Testis (tissue), 2 donors: ENCODE measurements at regions not wholly inside any gene's neighbourhood (a gene's known extent, or its start where the extent isn't known, plus 50 kb on each side); places are given as distances from the start of the nearest gene placed in this dataset.

Experiments
- DNase-seq: peaks from one replicate; pipeline ENCODE4 v3.0.0-alpha.2; 2019
- H3K27ac ChIP-seq, 2 donors: fragments of 200-600 bp; sonication (generic); one replicate each; pipeline ENCODE4 v1.5.1; 2019
- H3K27me3 ChIP-seq: fragments of 200-600 bp; sonication (generic); one replicate; pipeline ENCODE4 v1.5.1; 2019
- H3K36me3 ChIP-seq: fragments of 200-600 bp; sonication (generic); one replicate; pipeline ENCODE4 v1.5.1; 2017; ENCODE audit warnings: low read depth; ENCODE audit errors: missing control alignments
- H3K4me1 ChIP-seq: fragments of 200-600 bp; sonication (generic); one replicate; pipeline ENCODE4 v1.5.1; 2019
- H3K4me3 ChIP-seq, 2 donors: fragments of 200-600 bp; sonication (generic); one replicate each; pipeline ENCODE4 v1.5.1; 2017 to 2019
- H3K9me3 ChIP-seq: fragments of 200-600 bp; sonication (generic); one replicate; pipeline ENCODE4 v1.5.1; 2017
- POLR2A ChIP-seq: fragments of 450-650 bp; IDR thresholded peaks from one replicate; pipeline ENCODE4 v1.6.1; 2017; ENCODE audit warnings: antibody characterized with exemption, mild to moderate bottlenecking, moderate library complexity
- WGBS, 2 donors: methylation state at CpG; one replicate each; pipeline ENCODE4 v1.1.5; 2018; 5-methylcytosine and 5-hydroxymethylcytosine counted together
- intact Hi-C: fragments of 100-400 bp; cut with DNase I; formaldehyde crosslinking; loops from one replicate; pipeline ENCODE4 v1.15.1; 2023; ENCODE audit warnings: low total_unique reads
- TF ChIP-seq, protein P1 (sequence below), 3 experiments: fragments of 450-650 bp in 2 of 3; fragments of 200-600 bp in 1 of 3; sonication (generic) in 1 of 3; IDR thresholded peaks; one replicate each; pipeline ENCODE4 v1.5.1; 2016 to 2019; ENCODE audit warnings: antibody characterized with exemption in 3 of 3, mild to moderate bottlenecking in 2 of 3, moderate library complexity in 1 of 3

DNA sequence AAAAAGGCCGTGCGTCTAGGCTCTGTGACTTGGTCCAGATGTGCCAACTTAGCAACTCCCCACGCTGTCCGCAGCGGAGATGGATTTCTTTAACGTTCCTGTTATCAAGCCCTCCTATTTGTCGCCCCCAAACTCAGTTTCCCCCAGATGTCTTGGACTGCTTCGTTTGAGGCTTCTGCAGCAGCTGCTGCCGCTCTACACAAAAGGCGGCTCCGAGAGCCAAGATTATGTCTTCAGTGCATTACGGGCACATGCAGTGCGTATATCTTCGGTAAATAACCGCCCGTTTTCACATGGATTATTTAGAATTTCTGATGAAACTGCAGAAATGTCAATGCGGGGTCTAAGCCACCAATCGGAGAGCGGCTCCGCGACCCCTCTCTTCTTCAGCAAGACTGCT lies 240.6 kb upstream of the ZFHX3 start:
- Histone ChIP-seq H3K27ac (no peak overlapping the region), H3K36me3 (no peaks in the 10 kb centered on the region), H3K4me1 (no peaks in the 10 kb centered on the region), H3K9me3 (no peaks in the 10 kb centered on the region), H3K27me3 (no peaks in the 10 kb centered on the region), H3K4me3 (no peak overlapping the region)
- TF ChIP-seq POLR2A: no peak
- TF ChIP-seq, protein P1, sequence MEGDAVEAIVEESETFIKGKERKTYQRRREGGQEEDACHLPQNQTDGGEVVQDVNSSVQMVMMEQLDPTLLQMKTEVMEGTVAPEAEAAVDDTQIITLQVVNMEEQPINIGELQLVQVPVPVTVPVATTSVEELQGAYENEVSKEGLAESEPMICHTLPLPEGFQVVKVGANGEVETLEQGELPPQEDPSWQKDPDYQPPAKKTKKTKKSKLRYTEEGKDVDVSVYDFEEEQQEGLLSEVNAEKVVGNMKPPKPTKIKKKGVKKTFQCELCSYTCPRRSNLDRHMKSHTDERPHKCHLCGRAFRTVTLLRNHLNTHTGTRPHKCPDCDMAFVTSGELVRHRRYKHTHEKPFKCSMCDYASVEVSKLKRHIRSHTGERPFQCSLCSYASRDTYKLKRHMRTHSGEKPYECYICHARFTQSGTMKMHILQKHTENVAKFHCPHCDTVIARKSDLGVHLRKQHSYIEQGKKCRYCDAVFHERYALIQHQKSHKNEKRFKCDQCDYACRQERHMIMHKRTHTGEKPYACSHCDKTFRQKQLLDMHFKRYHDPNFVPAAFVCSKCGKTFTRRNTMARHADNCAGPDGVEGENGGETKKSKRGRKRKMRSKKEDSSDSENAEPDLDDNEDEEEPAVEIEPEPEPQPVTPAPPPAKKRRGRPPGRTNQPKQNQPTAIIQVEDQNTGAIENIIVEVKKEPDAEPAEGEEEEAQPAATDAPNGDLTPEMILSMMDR (IDR thresholded peaks at IDR 0.05): no peak
- no peak for DNase-seq
- intact Hi-C loops: no loop called here
- WGBS, 2 donors: 59 to 74% methylated on average over 21 of the region's 21 CpGs

DNA sequence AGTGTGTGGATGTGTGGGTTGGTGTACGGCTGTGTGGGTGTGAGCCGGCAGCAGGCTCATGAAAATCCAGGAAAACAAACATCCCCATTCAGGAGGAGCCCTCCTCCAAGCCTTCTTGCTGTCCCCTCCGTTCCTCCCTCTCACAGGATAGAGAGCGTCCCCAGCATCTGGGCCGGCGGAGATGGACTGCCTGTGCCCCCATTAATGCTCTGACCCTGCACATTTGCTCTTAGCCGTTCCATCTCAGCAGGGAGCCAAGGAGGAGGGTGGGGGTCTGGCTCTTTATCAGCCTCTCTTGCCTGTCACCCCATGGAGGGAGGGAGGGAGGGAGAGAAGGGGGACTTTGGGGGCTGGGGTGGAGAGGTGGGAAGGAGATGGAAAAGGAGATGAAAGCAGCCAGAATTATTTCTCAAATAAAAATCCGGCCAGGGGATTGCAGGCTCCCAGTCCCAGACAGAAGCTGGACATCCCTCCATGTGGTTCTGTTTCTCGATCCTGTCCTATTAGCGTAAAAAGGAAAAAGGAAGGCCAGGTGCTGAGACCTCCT lies 240.0 kb upstream of the ZFHX3 start:
- Histone ChIP-seq H3K36me3 (no peaks in the 10 kb centered on the region), H3K4me1 (no peaks in the 10 kb centered on the region), H3K27ac (no peak overlapping the region), H3K9me3 (no peaks in the 10 kb centered on the region), H3K4me3 (no peak overlapping the region), H3K27me3 (no peaks in the 10 kb centered on the region)
- TF ChIP-seq, protein P1 (IDR thresholded peaks at IDR 0.05): no peak
- TF ChIP-seq POLR2A: no peak
- no peak for DNase-seq
- intact Hi-C loops: no loop called here
- WGBS, 2 donors: 20 to 28% methylated on average over 10 of the region's 10 CpGs

DNA sequence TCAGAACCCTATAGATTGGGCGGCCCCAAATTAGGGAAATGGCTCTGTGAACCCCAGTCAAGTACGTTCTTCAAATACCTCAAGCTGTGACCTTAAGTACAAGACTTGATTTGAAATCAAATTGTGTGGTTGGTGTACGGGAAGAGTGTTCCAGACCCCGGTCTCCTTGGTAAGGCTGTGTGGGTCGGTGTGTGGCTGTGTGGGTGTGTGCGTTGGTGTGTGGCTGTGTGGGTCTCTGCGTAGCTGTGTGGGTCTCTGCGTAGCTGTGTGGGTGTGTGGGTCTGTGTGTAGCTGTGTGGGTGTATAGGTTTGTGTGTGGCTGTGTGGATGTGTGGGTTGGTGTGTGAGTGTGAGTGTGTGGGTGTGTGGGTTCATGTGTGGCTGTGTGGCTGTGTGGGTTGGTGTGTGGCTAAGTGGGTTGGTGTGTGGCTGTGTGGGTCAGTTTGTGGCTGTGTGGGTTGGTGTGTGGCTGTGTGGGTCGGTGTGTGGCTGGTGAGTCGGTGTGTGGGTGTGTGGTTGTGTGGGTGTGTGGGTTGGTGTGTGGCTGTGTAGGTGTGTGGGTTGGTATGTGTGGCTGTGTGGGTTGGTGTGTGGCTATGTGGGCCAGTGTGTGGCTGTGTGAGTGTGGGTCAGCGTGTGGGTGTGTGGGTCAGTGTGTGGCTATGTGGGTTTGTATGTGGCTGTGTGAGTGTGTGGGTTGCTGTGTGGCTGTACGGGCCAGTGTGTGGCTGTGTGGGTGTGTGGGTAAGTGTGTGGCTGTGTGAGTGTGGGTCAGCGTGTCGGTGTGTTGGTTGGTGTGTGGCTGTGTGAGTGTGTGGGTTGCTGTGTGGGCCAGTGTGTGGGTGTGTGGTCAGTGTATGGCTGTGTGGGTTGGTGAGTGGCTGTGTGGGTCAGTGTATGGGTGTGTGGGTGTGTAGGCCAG lies 238.7 kb upstream of the ZFHX3 start:
- Histone ChIP-seq H3K9me3 (no peaks in the 10 kb centered on the region), H3K27me3 (no peaks in the 10 kb centered on the region), H3K4me3 (no peak overlapping the region), H3K4me1 (no peaks in the 10 kb centered on the region), H3K27ac (no peak overlapping the region), H3K36me3 (no peaks in the 10 kb centered on the region)
- TF ChIP-seq, protein P1 (IDR thresholded peaks at IDR 0.05): no peak
- no peak for TF ChIP-seq POLR2A
- WGBS, 2 donors: 88 to 90% methylated on average over 14 of the region's 14 CpGs
- no peak for DNase-seq
- intact Hi-C loops: no loop called here

DNA sequence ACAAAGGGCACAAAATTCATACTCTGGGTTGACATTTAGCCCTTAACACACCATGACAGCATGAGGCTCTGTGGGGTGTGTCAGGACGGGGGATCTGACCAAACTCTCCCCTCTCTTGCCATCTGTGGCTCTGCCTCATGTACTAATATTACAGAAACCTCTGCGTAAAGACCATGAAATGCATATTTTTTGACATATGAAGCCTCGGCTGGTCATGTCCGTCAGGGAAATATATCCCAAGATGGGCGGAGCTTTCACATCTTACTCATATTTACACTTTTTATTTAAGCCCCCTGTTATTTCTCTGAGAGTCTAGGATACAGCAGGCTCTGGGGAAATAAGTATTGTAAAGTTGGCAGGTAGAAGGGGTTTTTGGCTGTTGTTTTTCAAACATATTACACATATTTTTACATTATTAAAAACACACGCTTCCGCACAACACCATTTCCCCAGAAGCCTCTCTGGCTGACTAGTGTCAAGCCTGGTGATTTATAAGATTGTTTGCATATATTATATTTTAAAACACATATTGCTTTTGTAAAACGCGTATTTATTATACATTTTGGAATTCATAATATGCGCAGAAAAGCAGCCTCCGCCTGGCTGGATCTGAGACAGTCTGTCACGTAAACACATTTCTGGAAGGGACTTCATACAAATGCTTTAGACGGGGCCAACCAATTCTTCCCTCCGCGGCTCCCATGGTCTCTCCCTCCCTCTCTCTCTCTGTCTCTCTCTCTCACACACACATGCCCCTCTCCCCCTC lies 237.7 kb upstream of the ZFHX3 start:
- TF ChIP-seq, protein P1 (IDR thresholded peaks at IDR 0.05): no peak
- TF ChIP-seq POLR2A: no peak
- WGBS, 2 donors: 77 to 82% methylated on average over 15 of the region's 15 CpGs
- intact Hi-C loops: no loop called here
- H3K4me3 ChIP-seq: no peak overlapping the region
- H3K9me3 ChIP-seq: no peaks in the 10 kb centered on the region
- H3K27me3 ChIP-seq: no peaks in the 10 kb centered on the region
- no peak for DNase-seq
- no peak overlapping the region for H3K27ac ChIP-seq
- H3K4me1 ChIP-seq: no peaks in the 10 kb centered on the region
- H3K36me3 ChIP-seq: no peaks in the 10 kb centered on the region
